Fibroblast of skin of right biceps (primary cell): ENCODE measurements at regions not wholly inside any gene's neighbourhood (a gene's known extent, or its start where the extent isn't known, plus 50 kb on each side); places are given as distances from the start of the nearest gene placed in this dataset.
"Not testable (repeated sequence)": the region's sequence is repeated elsewhere in the genome, so short reads cannot be mapped to it uniquely, and the experiment has no call there.

Experiments
- DNase-seq: peaks from one replicate; pipeline ENCODE4 v3.0.0-alpha.2; 2013

DNA sequence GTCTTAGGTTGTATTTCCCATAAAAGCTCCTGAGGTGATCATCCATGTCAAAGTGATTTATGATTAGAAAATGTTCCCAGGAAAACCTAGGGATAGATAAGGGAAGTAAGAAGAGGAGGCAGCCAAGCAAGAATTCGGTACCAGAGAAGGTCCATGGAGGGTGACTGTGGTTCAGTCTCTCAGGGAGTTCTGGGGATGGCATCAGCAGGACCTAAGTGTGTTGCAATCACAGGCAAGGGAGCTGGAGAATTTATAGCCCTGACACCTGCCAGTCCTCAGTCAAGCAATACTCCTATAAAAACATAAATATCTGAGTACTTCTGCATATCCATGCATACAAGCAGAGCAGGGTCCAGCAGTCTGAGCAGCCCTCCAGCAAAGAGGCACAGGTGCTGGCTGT lies 95.6 kb upstream of the TOPAZ1 start:
- no peak for DNase-seq

DNA sequence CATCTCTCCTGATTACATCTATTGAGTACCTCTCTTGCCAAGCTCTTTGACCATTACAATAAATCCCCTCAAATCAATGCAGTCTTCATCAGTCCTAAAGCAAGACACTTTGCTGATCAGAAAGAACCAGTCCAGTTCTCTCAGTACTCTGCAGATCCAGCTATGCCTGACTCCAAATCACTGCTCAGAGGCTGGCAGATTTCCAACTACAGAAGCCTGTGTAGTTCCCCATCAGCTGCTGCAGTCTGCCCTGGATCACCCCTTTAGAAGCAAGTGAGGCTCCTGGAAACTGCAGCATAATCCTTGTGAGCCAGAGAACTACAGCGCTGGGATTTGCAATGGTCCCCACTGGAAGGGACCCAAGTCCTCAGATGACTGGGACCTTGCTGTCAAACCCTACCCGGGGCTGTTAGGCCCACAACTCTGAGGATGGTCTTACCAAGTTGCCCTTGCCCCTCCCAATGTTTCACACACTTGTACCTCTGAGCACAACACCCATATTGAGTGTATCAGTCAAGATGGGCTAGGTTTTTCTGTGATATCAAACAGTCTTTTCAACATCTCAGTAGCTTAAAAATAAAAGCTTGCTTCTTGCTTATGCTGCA lies 81.9 kb upstream of the TOPAZ1 start:
- no peak for DNase-seq

DNA sequence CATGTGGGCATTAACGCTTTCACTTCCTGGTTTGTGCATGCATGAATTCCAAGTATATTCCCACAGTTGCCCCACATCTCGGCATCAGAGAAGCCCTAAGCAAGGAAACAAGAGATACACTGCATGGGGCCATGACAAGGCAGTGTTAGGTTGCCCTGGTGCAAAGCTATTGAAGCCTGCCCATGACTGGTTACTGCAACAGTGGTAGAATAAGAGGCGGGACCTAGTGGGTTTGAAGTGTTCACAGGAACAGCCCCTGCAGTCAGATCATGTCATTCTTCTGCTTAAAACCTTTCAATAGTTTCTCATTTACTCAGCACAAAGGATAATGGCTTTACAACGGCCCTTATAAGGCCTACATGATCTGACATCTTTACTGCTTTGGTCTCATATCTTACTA lies 80.9 kb upstream of the TOPAZ1 start:
- DNase-seq, result no peak

DNA sequence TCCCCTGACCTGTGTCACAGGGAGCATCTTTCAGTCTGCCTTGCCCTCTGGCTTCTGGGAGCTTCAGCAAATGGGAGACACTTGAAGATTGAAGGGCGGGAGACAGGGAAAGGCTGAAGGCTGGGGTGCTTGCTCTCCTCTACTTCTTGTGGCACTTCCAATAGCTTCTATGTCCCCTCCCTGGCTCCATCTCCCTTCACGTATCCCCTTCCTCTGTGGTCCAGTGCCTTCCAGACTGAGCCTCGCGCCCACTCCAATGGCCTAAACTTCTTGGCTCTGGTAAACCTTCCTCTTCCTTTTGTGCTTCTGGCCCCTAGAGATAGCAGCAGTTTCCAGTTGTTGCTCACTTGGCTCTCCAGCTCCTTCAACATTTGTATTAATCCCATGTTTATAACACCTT lies 69.8 kb upstream of the TOPAZ1 start:
- DNase-seq, result no peak

DNA sequence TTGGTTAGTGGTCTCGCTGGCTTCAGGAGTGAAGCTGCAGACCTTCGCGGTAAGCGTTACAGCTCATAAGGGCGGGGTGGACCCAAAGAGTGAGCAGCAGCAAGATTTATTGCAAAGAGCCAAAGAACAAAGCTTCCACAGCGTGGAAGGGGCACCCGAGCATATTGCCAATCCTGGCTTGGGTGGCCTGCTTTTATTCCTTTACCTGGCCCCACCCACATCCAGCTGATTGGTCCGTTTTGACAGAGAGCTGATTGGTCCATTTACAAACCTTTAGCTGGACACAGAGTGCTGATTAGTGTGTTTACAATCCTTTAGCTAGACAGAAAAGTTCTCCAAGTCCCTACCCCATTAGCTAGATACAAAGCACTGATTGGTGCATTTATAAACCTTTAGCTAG lies 69.0 kb upstream of the TOPAZ1 start:
- DNase-seq, result not testable (repeated sequence)

DNA sequence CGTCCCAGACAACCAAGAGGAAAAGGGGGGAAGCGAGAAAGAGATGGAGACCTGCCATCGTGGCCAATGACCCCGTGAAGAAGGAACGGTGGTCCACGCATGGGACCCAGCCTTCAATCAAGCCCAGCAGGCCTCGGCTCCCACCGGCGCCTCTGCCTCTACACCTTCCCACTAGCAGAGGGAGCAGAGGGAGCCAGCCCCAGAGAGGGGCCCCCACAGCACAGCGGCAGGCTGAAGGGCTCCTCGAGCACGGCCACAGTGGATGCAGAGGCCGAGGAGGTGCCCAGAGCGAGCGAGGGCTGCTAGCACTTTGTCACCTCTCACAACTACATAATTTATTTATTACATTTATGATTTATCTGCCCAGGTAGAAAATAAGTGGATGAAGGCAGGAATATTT lies 68.4 kb upstream of the TOPAZ1 start:
- no peak for DNase-seq

- DNase-seq, result no peak
Measured at GRCh38 chr3:44175070-44175469, 66.6 kb upstream of the TOPAZ1 start.

DNA sequence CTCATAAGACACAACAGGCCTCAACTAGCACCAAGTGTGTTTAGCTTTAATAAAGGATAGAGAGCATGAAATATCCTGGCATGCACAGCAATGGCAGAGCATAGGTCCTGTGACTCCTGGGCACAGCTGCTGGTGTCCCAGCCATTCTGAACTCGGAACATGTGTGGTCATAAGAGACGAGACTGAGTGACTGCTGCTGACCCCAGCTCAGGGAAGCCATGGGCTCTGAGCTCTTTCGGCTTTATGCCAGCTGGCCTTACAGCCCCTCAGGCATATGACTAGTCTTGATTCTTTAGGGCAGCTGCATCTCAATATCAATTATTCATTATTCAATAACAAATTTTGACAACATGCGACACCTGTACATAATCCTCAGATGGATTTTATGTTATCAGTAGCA lies 62.4 kb upstream of the TOPAZ1 start:
- DNase-seq, result no peak

- DNase-seq, result no peak
Measured at GRCh38 chr3:44184319-44184953, 57.2 kb upstream of the TOPAZ1 start.

GRCh38 chr3:44185396-44185915 lies 56.2 kb upstream of the TOPAZ1 start:
- no peak for DNase-seq

- DNase-seq, result no peak
Measured at GRCh38 chr3:44186111-44186672, 55.5 kb upstream of the TOPAZ1 start.

DNA sequence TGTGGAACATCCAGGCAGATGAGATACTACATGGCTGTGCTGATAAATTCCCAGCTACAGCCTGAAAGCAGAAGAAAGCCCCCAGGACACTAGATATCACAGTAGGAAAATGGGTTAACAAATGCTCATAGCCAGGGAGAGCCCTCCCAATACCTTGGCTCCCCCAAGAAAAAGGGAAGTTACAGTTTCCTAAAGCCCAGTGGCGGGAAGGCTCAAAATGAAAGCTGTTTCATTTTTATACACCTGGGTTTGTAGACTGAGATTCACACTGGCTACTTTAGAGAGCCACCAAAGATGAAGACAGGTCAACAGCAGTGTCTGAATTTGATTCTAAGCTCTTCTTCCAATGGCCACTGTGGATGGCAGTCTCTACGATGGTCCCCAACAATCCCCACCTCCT lies 55.0 kb upstream of the TOPAZ1 start:
- no peak for DNase-seq
